ENCODE measurements at regions not wholly inside any gene's neighbourhood (a gene's known extent, or its start where the extent isn't known, plus 50 kb on each side); places are given as distances from the start of the nearest gene placed in this dataset.

DNA sequence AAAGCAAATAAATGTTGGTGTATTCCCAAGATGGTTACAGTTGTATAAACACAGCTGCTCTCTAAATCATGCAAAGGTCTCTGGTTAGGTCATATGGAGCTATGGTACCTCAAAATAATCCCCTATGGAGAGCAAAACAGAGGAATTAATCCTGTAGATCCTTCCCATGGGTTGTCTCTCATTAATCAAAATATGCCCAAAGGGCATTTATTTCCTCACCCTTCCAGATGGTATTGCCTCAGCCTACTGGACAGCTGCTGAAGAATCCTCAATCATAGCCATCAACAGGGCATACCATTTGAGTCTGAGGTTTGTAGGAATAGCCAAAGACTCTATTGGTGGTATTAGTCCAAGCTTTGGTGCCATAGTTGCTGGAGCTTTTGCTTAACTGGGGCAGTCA, 360.9 kb downstream of the RPL10L start:
- Histone ChIP-seq H3K9me3 (replicated peaks; ENCODE audit: insufficient read depth, low read length) (no peaks in the 10 kb centered on the region), H3K79me2 (ENCODE audit: low read length) (no peaks in the 10 kb centered on the region), H2AFZ (ENCODE audit: low read length) (no peak overlapping the region), H4K20me1 (ENCODE audit: insufficient read depth, low read length) (no peaks in the 10 kb centered on the region), H3K9me2 (replicated peaks; ENCODE audit: insufficient read depth, low read length) (no peaks in the 10 kb centered on the region), H3F3A (ENCODE audit: insufficient read depth, low read length) (no peaks in the 10 kb centered on the region), H3K4me3 (ENCODE audit: low read length) (no peak overlapping the region), H3K27me3 (replicated peaks; ENCODE audit: insufficient read depth, low read length) (no peaks in the 10 kb centered on the region), H3K9ac (ENCODE audit: low read length) (no peak overlapping the region), H3K4me2 (ENCODE audit: low read depth, low read length) (no peak overlapping the region), H3K36me3 (replicated peaks; ENCODE audit: insufficient read depth, low read length) (no peaks in the 10 kb centered on the region), H3K4me1 (ENCODE audit: low read length) (no peaks in the 10 kb centered on the region), H3K27ac (ENCODE audit: low read length) (no peak overlapping the region)
- TF ChIP-seq EZH2 (optimal IDR thresholded peaks at IDR 0.05; ENCODE audit: low read depth, low read length) = no peak
- no peak for DNase-seq

DNA sequence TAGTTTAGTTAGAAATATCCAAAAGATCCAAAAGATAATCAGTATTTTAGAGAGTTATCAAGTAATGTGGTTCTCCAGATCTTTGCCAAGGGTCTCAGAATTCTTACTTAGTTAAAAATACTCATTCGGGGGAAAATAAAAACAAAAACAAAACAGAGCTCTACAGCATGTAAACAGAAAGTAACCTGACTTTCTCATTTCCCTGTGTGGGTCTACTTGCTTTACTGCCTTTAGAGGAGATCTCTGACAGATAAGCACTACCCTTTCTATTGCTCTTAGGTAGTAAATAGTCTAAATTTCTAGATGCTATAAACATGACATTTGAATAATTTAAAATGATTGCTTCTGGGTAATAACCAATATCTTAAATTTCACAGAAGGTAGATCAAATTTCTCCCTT, 371.8 kb downstream of the RPL10L start:
- H3K9me3 ChIP-seq (replicated peaks; ENCODE audit: insufficient read depth, low read length) = no peaks in the 10 kb centered on the region
- H3K4me1 ChIP-seq (ENCODE audit: low read length) = no peaks in the 10 kb centered on the region
- no peaks in the 10 kb centered on the region for H3F3A ChIP-seq (ENCODE audit: insufficient read depth, low read length)
- peak overlapping the region; percentile 25; the same call in 1 of the 2 replicates for H3K4me3 ChIP-seq (ENCODE audit: low read length)
- no peaks in the 10 kb centered on the region for H4K20me1 ChIP-seq (ENCODE audit: insufficient read depth, low read length)
- no peak for DNase-seq
- no peak overlapping the region for H3K27ac ChIP-seq (ENCODE audit: low read length)
- H3K9me2 ChIP-seq (replicated peaks; ENCODE audit: insufficient read depth, low read length) = no peaks in the 10 kb centered on the region
- no peaks in the 10 kb centered on the region for H3K27me3 ChIP-seq (replicated peaks; ENCODE audit: insufficient read depth, low read length)
- peak overlapping the region; percentile 24; the same call in 1 of the 2 replicates for H3K4me2 ChIP-seq (ENCODE audit: low read depth, low read length)
- H2AFZ ChIP-seq (ENCODE audit: low read length) = peak overlapping the region; percentile 48; the same call in 1 of the 2 replicates
- H3K79me2 ChIP-seq (ENCODE audit: low read length) = no peaks in the 10 kb centered on the region
- TF ChIP-seq, protein P1, sequence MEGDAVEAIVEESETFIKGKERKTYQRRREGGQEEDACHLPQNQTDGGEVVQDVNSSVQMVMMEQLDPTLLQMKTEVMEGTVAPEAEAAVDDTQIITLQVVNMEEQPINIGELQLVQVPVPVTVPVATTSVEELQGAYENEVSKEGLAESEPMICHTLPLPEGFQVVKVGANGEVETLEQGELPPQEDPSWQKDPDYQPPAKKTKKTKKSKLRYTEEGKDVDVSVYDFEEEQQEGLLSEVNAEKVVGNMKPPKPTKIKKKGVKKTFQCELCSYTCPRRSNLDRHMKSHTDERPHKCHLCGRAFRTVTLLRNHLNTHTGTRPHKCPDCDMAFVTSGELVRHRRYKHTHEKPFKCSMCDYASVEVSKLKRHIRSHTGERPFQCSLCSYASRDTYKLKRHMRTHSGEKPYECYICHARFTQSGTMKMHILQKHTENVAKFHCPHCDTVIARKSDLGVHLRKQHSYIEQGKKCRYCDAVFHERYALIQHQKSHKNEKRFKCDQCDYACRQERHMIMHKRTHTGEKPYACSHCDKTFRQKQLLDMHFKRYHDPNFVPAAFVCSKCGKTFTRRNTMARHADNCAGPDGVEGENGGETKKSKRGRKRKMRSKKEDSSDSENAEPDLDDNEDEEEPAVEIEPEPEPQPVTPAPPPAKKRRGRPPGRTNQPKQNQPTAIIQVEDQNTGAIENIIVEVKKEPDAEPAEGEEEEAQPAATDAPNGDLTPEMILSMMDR (IDR thresholded peaks at IDR 0.05; ENCODE audit: low read length) = no peak
- TF ChIP-seq EZH2phosphoT487 (IDR thresholded peaks at IDR 0.05; ENCODE audit: low read length) (no peak), EZH2 (optimal IDR thresholded peaks at IDR 0.05; ENCODE audit: low read depth, low read length) (no peak)
- no peaks in the 10 kb centered on the region for H3K36me3 ChIP-seq (replicated peaks; ENCODE audit: insufficient read depth, low read length)
- H3K9ac ChIP-seq (ENCODE audit: low read length) = no peak overlapping the region; the same call in 1 of the 2 replicates

DNA sequence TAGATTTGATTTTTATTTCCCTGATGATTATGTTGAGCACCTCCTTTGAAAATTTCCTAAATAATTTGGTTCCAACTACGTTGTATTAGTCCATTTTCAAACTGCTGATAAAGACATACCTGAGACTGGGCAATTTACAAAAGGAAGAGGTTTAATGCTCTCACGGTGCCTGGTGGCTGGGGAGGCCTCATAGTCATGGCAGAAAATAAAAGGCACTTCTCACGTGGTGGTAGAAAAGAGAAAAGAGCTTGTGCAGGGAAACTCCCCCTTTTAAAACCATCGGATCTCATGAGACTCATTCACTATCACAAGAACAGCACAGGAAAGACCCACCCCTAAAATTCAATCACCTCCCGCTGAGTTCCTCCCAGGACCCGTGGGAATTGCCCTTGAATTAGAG, 372.3 kb downstream of the RPL10L start:
- Histone ChIP-seq H3K4me2 (ENCODE audit: low read depth, low read length) (peak overlapping the region; percentile 24; the same call in 1 of the 2 replicates), H3K36me3 (replicated peaks; ENCODE audit: insufficient read depth, low read length) (no peaks in the 10 kb centered on the region), H3K9ac (ENCODE audit: low read length) (no peak overlapping the region; the same call in 1 of the 2 replicates), H3K9me2 (replicated peaks; ENCODE audit: insufficient read depth, low read length) (no peaks in the 10 kb centered on the region), H4K20me1 (ENCODE audit: insufficient read depth, low read length) (no peaks in the 10 kb centered on the region), H3K4me1 (ENCODE audit: low read length) (no peaks in the 10 kb centered on the region), H3K9me3 (replicated peaks; ENCODE audit: insufficient read depth, low read length) (no peaks in the 10 kb centered on the region), H3K27ac (ENCODE audit: low read length) (no peak overlapping the region), H3F3A (ENCODE audit: insufficient read depth, low read length) (no peaks in the 10 kb centered on the region), H3K4me3 (ENCODE audit: low read length) (peak overlapping the region; percentile 25; the same call in 1 of the 2 replicates), H2AFZ (ENCODE audit: low read length) (peak overlapping the region; percentile 48; the same call in 1 of the 2 replicates), H3K27me3 (replicated peaks; ENCODE audit: insufficient read depth, low read length) (no peaks in the 10 kb centered on the region), H3K79me2 (ENCODE audit: low read length) (no peaks in the 10 kb centered on the region)
- TF ChIP-seq EZH2phosphoT487 (IDR thresholded peaks at IDR 0.05; ENCODE audit: low read length) (no peak), EZH2 (optimal IDR thresholded peaks at IDR 0.05; ENCODE audit: low read depth, low read length) (no peak)
- TF ChIP-seq, protein P1 (IDR thresholded peaks at IDR 0.05; ENCODE audit: low read length) = no peak
- no peak for DNase-seq

DNA sequence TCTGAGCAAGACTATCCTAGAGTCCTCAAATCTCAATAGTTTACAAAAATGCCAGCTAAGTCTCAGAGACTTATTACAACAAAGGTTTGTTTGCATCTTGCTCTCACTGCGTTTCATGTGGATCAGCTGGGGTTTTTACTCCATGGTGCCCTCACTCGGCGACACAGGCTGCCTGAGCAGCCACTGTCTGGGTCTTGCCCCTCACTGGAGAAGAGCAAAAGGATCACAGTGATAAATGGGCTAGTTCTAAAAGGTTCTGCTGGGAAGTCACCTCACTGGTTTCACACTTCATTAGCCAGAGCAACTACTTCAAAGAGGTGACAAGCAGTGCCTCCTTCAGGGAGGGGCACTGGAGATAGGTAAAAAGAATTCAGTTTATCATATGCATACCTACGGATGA, 392.0 kb downstream of the RPL10L start:
- H3K9ac ChIP-seq (ENCODE audit: low read length) = no peak overlapping the region; the same call in 1 of the 2 replicates
- H3K79me2 ChIP-seq (ENCODE audit: low read length) = no peaks in the 10 kb centered on the region
- peak; percentile 56 for DNase-seq
- no peaks in the 10 kb centered on the region for H3K27me3 ChIP-seq (replicated peaks; ENCODE audit: insufficient read depth, low read length)
- peak overlapping the region; percentile 52 for H3K4me3 ChIP-seq (ENCODE audit: low read length)
- TF ChIP-seq, protein P1 (IDR thresholded peaks at IDR 0.05; ENCODE audit: low read length) = peak; percentile 46
- TF ChIP-seq EZH2 (optimal IDR thresholded peaks at IDR 0.05; ENCODE audit: low read depth, low read length) = no peak
- no peaks in the 10 kb centered on the region for H3F3A ChIP-seq (ENCODE audit: insufficient read depth, low read length)
- H3K27ac ChIP-seq (ENCODE audit: low read length) = peak overlapping the region; percentile 10; the same call in 1 of the 2 replicates
- no peaks in the 10 kb centered on the region for H3K36me3 ChIP-seq (replicated peaks; ENCODE audit: insufficient read depth, low read length)
- peak overlapping the region; percentile 61; the same call in 1 of the 2 replicates for H2AFZ ChIP-seq (ENCODE audit: low read length)
- H3K4me2 ChIP-seq (ENCODE audit: low read depth, low read length) = peak overlapping the region; percentile 32; the same call in 1 of the 2 replicates
- H3K9me2 ChIP-seq (replicated peaks; ENCODE audit: insufficient read depth, low read length) = no peaks in the 10 kb centered on the region
- H3K9me3 ChIP-seq (replicated peaks; ENCODE audit: insufficient read depth, low read length) = no peaks in the 10 kb centered on the region
- no peaks in the 10 kb centered on the region for H4K20me1 ChIP-seq (ENCODE audit: insufficient read depth, low read length)
- no peaks in the 10 kb centered on the region for H3K4me1 ChIP-seq (ENCODE audit: low read length)
